Nephron (organoid): ENCODE measurements at regions not wholly inside any gene's neighbourhood (a gene's known extent, or its start where the extent isn't known, plus 50 kb on each side); places are given as distances from the start of the nearest gene placed in this dataset.

Experiments used
- H3K27ac Mint-ChIP-seq, 3 experiments: 2 replicates each; pipeline ENCODE4 v1.8.0; 2020; ENCODE audit warnings: mixed read lengths in 3 of 3, mild to moderate bottlenecking in 2 of 3, moderate library complexity in 1 of 3
- H3K27me3 Mint-ChIP-seq: 2 replicates; pipeline ENCODE4 v1.8.0; 2021; ENCODE audit warnings: low read depth, mild to moderate bottlenecking, moderate library complexity, mixed read lengths
- H3K36me3 Mint-ChIP-seq: 2 replicates; pipeline ENCODE4 v1.8.0; 2020; ENCODE audit warnings: low read depth, mixed read lengths
- H3K4me1 Mint-ChIP-seq: 2 replicates; pipeline ENCODE4 v1.8.0; 2020; ENCODE audit warnings: mixed read lengths
- H3K4me3 Mint-ChIP-seq, 3 experiments: 2 replicates each; pipeline ENCODE4 v1.8.0; 2020; ENCODE audit warnings: mild to moderate bottlenecking in 3 of 3, mixed read lengths in 3 of 3, moderate library complexity in 2 of 3
- H3K9me3 Mint-ChIP-seq: 2 replicates; pipeline ENCODE4 v1.8.0; 2020; ENCODE audit warnings: mixed read lengths
- CTCF ChIP-seq, 3 experiments: fragments of 200-600 bp; sonication (generic); IDR thresholded peaks; one replicate each; pipeline ENCODE4 v1.5.0; 2021; ENCODE audit warnings: antibody characterized with exemption in 3 of 3; ENCODE audit not compliant: unreplicated experiment in 3 of 3

GRCh38 chr12:30015631-30016337 lies 232.0 kb upstream of the TMTC1 start:
- Mint-ChIP-seq H3K9me3 (peaks cover 2% of the 10 kb centered on the region), H3K4me1 (peaks cover 59% of the 10 kb centered on the region), H3K36me3 (no peaks in the 10 kb centered on the region), H3K4me3 (no peak overlapping the region), H3K27me3 (no peaks in the 10 kb centered on the region), H3K27ac (peak overlapping the region in 2 of 3 experiments; percentile 6 to 16)
- no peak for TF ChIP-seq CTCF (IDR thresholded peaks at IDR 0.05; ENCODE audit: unreplicated experiment in 3 of 3)

- Mint-ChIP-seq H3K4me3 (no peak overlapping the region), H3K27ac (peak overlapping the region in 2 of 3 experiments; percentile 6 to 13), H3K9me3 (peaks cover 2% of the 10 kb centered on the region), H3K4me1 (peaks cover 55% of the 10 kb centered on the region), H3K27me3 (no peaks in the 10 kb centered on the region), H3K36me3 (no peaks in the 10 kb centered on the region)
- TF ChIP-seq CTCF (IDR thresholded peaks at IDR 0.05; ENCODE audit: unreplicated experiment in 3 of 3): no peak
Measured at GRCh38 chr12:30014991-30015390, 231.2 kb upstream of the TMTC1 start.

GRCh38 chr12:30012816-30013450 lies 229.2 kb upstream of the TMTC1 start:
- H3K4me1 Mint-ChIP-seq: peaks cover 41% of the 10 kb centered on the region
- no peak for TF ChIP-seq CTCF (IDR thresholded peaks at IDR 0.05; ENCODE audit: unreplicated experiment in 3 of 3)
- peak overlapping the region in 1 of 3 experiments; percentile 5 for H3K27ac Mint-ChIP-seq
- H3K9me3 Mint-ChIP-seq: peaks cover 2% of the 10 kb centered on the region
- no peak overlapping the region for H3K4me3 Mint-ChIP-seq
- no peaks in the 10 kb centered on the region for H3K36me3 Mint-ChIP-seq
- H3K27me3 Mint-ChIP-seq: no peaks in the 10 kb centered on the region

- peak overlapping the region; percentile 5 to 64 (median 39) for H3K27ac Mint-ChIP-seq
- no peak for TF ChIP-seq CTCF (IDR thresholded peaks at IDR 0.05; ENCODE audit: unreplicated experiment in 3 of 3)
Measured at GRCh38 chr12:30010071-30011052, 226.6 kb upstream of the TMTC1 start.

GRCh38 chr12:30006021-30006420 lies 222.3 kb upstream of the TMTC1 start:
- no peak overlapping the region for H3K4me3 Mint-ChIP-seq
- H3K4me1 Mint-ChIP-seq: peaks cover 13% of the 10 kb centered on the region
- peak overlapping the region in 2 of 3 experiments; percentile 45 to 50 for H3K27ac Mint-ChIP-seq
- H3K27me3 Mint-ChIP-seq: no peaks in the 10 kb centered on the region
- no peak for TF ChIP-seq CTCF (IDR thresholded peaks at IDR 0.05; ENCODE audit: unreplicated experiment in 3 of 3)
- H3K36me3 Mint-ChIP-seq: no peaks in the 10 kb centered on the region
- no peaks in the 10 kb centered on the region for H3K9me3 Mint-ChIP-seq

More at GRCh38 chr12:30010071-30011052, 226.6 kb upstream of the TMTC1 start:
- Mint-ChIP-seq H3K4me1 (peaks cover 26% of the 10 kb centered on the region), H3K4me3 (no peak overlapping the region), H3K9me3 (no peaks in the 10 kb centered on the region), H3K27me3 (no peaks in the 10 kb centered on the region), H3K36me3 (no peaks in the 10 kb centered on the region)
